T47D (cell line): ENCODE measurements at regions not wholly inside any gene's neighbourhood (a gene's known extent, or its start where the extent isn't known, plus 50 kb on each side); places are given as distances from the start of the nearest gene placed in this dataset.

Experiments used
- DNase-seq, 2 experiments: peaks; one replicate each; pipeline versions ENCODE4 v3.0.0 to v3.0.0-alpha.2; 2011 to 2012; ENCODE audit warnings: low read depth in 1 of 2, low spot score in 1 of 2
- JUND ChIP-seq: IDR thresholded peaks from 2 replicates; pipeline ENCODE4 v1.6.1; 2012; ENCODE audit warnings: low read depth
- in situ Hi-C: cut with HindIII; loops from 2 replicates; pipeline ENCODE4 v1.10.0; 2016; ENCODE audit warnings: low sequenced_read_pairs, low pct_unique_long_range_greater_than_20kb

GRCh38 chr11:100545970-100546369 lies 141.1 kb upstream of the ARHGAP42 start:
- DNase-seq, result no peak
- TF ChIP-seq JUND, result no peak
- in situ Hi-C loops, result no loop called here

- in situ Hi-C loops, result no loop called here
- TF ChIP-seq JUND, result no peak
- DNase-seq, result peak in 1 of 2 experiments; percentile 63
Measured at GRCh38 chr11:100546714-100547113, 140.4 kb upstream of the ARHGAP42 start.

GRCh38 chr11:100550298-100550697 lies 136.8 kb upstream of the ARHGAP42 start:
- in situ Hi-C loops, result no loop called here
- TF ChIP-seq JUND, result no peak
- DNase-seq, result no peak

- no peak for DNase-seq
- TF ChIP-seq JUND, result no peak
- in situ Hi-C loops, result no loop called here
Measured at GRCh38 chr11:100550912-100551632, 136.0 kb upstream of the ARHGAP42 start.

GRCh38 chr11:100555931-100556330 lies 131.2 kb upstream of the ARHGAP42 start:
- no peak for TF ChIP-seq JUND
- no peak for DNase-seq
- in situ Hi-C loops, result no loop called here

GRCh38 chr11:100556781-100557180 lies 130.3 kb upstream of the ARHGAP42 start:
- no peak for TF ChIP-seq JUND
- in situ Hi-C loops, result no loop called here
- no peak for DNase-seq

GRCh38 chr11:100557830-100558611 lies 129.1 kb upstream of the ARHGAP42 start:
- DNase-seq, result no peak
- TF ChIP-seq JUND, result no peak
- in situ Hi-C loops, result no loop called here

GRCh38 chr11:100560606-100561005 lies 126.5 kb upstream of the ARHGAP42 start:
- TF ChIP-seq JUND, result no peak
- DNase-seq, result no peak
- in situ Hi-C loops, result no loop called here

GRCh38 chr11:100561323-100561722 lies 125.8 kb upstream of the ARHGAP42 start:
- in situ Hi-C loops, result no loop called here
- no peak for TF ChIP-seq JUND

GRCh38 chr11:100562128-100562527 lies 125.0 kb upstream of the ARHGAP42 start:
- in situ Hi-C loops, result no loop called here
- no peak for TF ChIP-seq JUND
- DNase-seq, result no peak

More at GRCh38 chr11:100561323-100561722, 125.8 kb upstream of the ARHGAP42 start:
- no peak for DNase-seq

GRCh38 chr11:100563541-100564280 lies 123.4 kb upstream of the ARHGAP42 start:
- DNase-seq, result no peak
- no peak for TF ChIP-seq JUND
- in situ Hi-C loops, result no loop called here

GRCh38 chr11:100573911-100574513 lies 113.1 kb upstream of the ARHGAP42 start:
- no peak for TF ChIP-seq JUND
- in situ Hi-C loops, result no loop called here
- DNase-seq, result no peak
